ENCODE measurements at regions not wholly inside any gene's neighbourhood (a gene's known extent, or its start where the extent isn't known, plus 50 kb on each side); places are given as distances from the start of the nearest gene placed in this dataset.

- Histone ChIP-seq H3K27ac (no peak overlapping the region), H3K36me3 (no peaks in the 10 kb centered on the region), H3K4me3 (no peak overlapping the region), H3K4me1 (no peaks in the 10 kb centered on the region), H3K27me3 (no peaks in the 10 kb centered on the region), H3K9me3 (no peaks in the 10 kb centered on the region)
- ATAC-seq (ENCODE audit: low FRiP score in 2 of 2), result no peak
- DNase-seq, result no peak
- WGBS, 2 donors, result 72 to 78% methylated on average over 2 of the region's 2 CpGs
- no peak for TF ChIP-seq POLR2A (IDR thresholded peaks at IDR 0.05)
- TF ChIP-seq POLR2AphosphoS5 (IDR thresholded peaks at IDR 0.05), result no peak
- TF ChIP-seq EP300 (IDR thresholded peaks at IDR 0.05), result no peak
- TF ChIP-seq CTCF (IDR thresholded peaks at IDR 0.05), result no peak
Measured at GRCh38 chr6:74114428-74114827, 418.4 kb downstream of the CD109 start.

GRCh38 chr6:74113901-74114300 lies 417.9 kb downstream of the CD109 start:
- H3K27ac ChIP-seq, result no peak overlapping the region
- no peak for ATAC-seq (ENCODE audit: low FRiP score in 2 of 2)
- H3K9me3 ChIP-seq, result no peaks in the 10 kb centered on the region
- no peaks in the 10 kb centered on the region for H3K36me3 ChIP-seq
- no peaks in the 10 kb centered on the region for H3K27me3 ChIP-seq
- H3K4me1 ChIP-seq, result no peaks in the 10 kb centered on the region
- no peak for TF ChIP-seq CTCF (IDR thresholded peaks at IDR 0.05)
- no peak for TF ChIP-seq POLR2AphosphoS5 (IDR thresholded peaks at IDR 0.05)
- TF ChIP-seq POLR2A (IDR thresholded peaks at IDR 0.05), result no peak
- TF ChIP-seq EP300 (IDR thresholded peaks at IDR 0.05), result no peak
- no peak for DNase-seq
- WGBS, 2 donors, result 74 to 81% methylated on average over 2 of the region's 2 CpGs
- no peak overlapping the region for H3K4me3 ChIP-seq

GRCh38 chr6:74103417-74103816 lies 407.4 kb downstream of the CD109 start:
- TF ChIP-seq EP300 (IDR thresholded peaks at IDR 0.05) (no peak), CTCF (IDR thresholded peaks at IDR 0.05) (no peak), POLR2AphosphoS5 (IDR thresholded peaks at IDR 0.05) (no peak), POLR2A (IDR thresholded peaks at IDR 0.05) (no peak)
- H3K36me3 ChIP-seq, result no peaks in the 10 kb centered on the region
- no peaks in the 10 kb centered on the region for H3K27me3 ChIP-seq
- no peaks in the 10 kb centered on the region for H3K4me1 ChIP-seq
- H3K27ac ChIP-seq, result no peak overlapping the region
- ATAC-seq (ENCODE audit: low FRiP score in 2 of 2), result no peak
- H3K4me3 ChIP-seq, result no peak overlapping the region
- H3K9me3 ChIP-seq, result no peaks in the 10 kb centered on the region
- DNase-seq, result no peak

- no peak for DNase-seq
- Histone ChIP-seq H3K36me3 (no peaks in the 10 kb centered on the region), H3K4me3 (no peak overlapping the region), H3K27ac (no peak overlapping the region), H3K9me3 (no peaks in the 10 kb centered on the region), H3K27me3 (no peaks in the 10 kb centered on the region), H3K4me1 (no peaks in the 10 kb centered on the region)
- TF ChIP-seq EP300 (IDR thresholded peaks at IDR 0.05) (no peak), POLR2AphosphoS5 (IDR thresholded peaks at IDR 0.05) (no peak), CTCF (IDR thresholded peaks at IDR 0.05) (no peak), POLR2A (IDR thresholded peaks at IDR 0.05) (no peak)
- no peak for ATAC-seq (ENCODE audit: low FRiP score in 2 of 2)
Measured at GRCh38 chr6:74100719-74101287, 404.8 kb downstream of the CD109 start.

- Histone ChIP-seq H3K36me3 (no peaks in the 10 kb centered on the region), H3K4me3 (no peak overlapping the region), H3K27me3 (no peaks in the 10 kb centered on the region), H3K9me3 (no peaks in the 10 kb centered on the region), H3K4me1 (no peaks in the 10 kb centered on the region), H3K27ac (no peak overlapping the region)
- DNase-seq (no peak), ATAC-seq (ENCODE audit: low FRiP score in 2 of 2) (no peak)
- TF ChIP-seq EP300 (IDR thresholded peaks at IDR 0.05) (no peak), POLR2AphosphoS5 (IDR thresholded peaks at IDR 0.05) (no peak), CTCF (IDR thresholded peaks at IDR 0.05) (no peak), POLR2A (IDR thresholded peaks at IDR 0.05) (no peak)
Measured at GRCh38 chr6:74096329-74096728, 400.3 kb downstream of the CD109 start.

Data from upper lobe of left lung (tissue), 6 donors.